ENCODE measurements at regions not wholly inside any gene's neighbourhood (a gene's known extent, or its start where the extent isn't known, plus 50 kb on each side); places are given as distances from the start of the nearest gene placed in this dataset.
"Not testable (repeated sequence)": the region's sequence is repeated elsewhere in the genome, so short reads cannot be mapped to it uniquely, and the experiment has no call there.

DNA sequence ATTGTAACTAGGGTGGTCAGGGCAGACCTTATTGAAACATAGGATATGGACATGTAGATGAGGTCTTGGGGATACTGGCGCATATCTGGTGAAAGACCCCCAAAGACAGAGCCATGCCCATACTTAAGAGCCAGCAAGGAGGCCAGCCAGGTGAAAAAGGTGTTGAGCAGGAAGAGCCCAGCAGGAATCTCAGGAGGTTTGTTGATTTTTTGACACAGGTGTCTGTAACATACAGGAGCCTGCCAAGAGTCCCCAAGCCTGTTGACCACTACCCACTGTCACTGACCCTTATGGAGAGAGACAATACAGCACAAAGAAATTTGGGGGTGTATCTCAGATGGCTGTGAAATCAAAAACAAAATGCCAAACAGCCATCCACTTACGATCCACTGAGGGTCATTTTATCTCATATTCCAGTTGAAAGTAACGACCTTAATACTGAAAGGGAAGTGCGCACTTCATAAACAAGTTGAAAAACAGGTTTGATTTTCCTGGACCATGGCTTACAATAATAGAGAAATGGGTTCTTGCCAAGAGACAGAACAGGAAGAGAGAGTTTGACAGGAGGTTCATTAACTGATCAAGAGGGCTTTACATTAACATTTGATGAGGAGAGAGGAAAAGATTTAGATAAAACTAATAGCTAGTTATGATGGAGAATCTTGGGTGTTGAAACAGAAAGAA, 163.6 kb downstream of the GLUL start:
- DNase-seq (ENCODE audit: low spot score), result no peak

DNA sequence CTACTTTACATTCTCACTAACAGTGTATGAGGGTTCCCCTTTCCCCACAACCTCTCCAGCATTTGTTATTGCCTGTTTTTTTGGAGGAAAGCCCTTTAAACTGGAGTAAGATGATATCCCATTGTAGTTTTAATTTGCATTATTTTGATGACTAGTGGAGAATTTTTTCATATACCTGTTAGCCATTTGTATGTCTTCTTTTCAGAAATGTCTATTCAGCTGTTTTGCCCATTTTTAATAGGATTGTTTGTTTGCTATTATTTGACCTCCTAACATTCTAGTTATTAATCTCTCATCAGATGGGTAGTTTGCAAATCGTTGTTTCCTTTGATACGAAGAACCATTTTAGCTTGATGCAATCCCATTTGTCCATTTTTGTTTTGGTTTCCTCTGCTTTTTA, 165.0 kb downstream of the GLUL start:
- no peak for DNase-seq (ENCODE audit: low spot score)

DNA sequence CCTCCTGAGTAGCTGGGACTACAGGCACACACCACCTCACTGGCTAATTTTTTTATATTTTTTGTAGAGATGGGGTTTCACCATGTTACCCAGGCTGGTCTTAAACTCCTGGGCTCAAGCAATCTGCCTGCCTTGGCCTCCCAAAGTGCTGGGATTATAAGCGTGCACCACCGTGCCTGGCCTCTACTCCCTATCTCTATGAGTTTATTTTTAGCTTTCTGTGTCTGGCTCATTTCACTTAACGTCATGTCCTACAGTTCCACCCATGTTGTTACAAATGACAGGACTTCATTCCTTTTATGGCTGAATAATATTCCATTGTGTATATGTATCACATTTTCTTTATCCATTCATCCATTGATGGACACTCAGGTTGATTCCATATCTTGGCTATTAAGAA, 164.2 kb upstream of the ZNF648 start:
- DNase-seq (ENCODE audit: low spot score), result not testable (repeated sequence)

DNA sequence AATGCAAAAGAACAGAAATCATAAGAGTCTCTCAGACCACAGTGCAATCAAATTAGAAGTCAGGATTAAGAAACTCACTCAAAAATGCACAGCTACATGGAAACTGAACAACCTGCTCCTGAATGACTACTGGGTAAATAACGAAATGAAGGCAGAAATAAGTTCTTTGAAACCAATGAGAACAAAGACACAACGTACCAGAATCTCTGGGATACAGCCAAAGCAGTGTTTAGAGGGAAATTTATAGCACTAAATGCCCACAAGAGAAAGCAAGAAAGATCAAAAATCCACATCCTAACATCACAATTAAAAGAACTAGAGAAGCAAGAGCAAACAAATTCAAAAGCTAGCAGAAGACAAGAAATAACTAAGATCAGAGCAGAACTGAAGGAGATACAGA, 160.5 kb upstream of the ZNF648 start:
- not testable (repeated sequence) for DNase-seq (ENCODE audit: low spot score)

DNA sequence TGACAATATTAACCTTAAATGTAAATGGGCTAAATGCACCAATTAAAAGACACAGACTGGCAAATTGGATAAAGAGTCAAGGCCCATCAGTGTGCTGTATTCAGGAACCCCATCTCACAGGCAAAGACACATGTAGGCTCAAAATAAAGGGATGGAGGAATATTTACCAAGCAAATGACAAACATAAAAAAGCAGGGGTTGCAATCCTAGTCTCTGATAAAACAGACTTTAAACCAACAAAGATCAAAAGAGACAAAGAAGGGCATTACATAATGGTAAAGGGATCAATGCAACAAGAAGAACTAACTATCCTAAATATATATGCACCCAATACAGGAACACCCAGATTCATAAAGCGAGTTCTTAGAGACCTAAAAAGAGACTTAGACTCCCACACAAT, 159.9 kb upstream of the ZNF648 start:
- not testable (repeated sequence) for DNase-seq (ENCODE audit: low spot score)

DNA sequence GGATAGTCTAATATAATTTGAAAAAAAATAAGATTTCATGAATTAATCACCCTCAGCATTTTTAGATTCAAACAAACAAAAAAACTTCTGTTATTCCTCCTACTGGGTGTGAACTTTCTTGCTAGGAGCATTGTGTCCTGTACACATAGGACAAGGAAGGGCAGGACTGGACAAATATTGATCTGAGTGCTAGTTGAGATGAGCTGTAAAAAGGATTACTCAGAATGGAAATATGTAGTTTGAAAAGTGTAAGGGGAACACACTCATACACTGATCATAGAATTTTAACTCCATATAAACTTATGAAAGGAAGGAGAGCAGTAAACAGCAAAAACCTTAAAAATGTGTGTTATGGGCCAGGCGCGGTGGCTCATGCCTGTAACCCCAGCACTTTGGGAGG, 156.5 kb upstream of the ZNF648 start:
- no peak for DNase-seq (ENCODE audit: low spot score)

DNA sequence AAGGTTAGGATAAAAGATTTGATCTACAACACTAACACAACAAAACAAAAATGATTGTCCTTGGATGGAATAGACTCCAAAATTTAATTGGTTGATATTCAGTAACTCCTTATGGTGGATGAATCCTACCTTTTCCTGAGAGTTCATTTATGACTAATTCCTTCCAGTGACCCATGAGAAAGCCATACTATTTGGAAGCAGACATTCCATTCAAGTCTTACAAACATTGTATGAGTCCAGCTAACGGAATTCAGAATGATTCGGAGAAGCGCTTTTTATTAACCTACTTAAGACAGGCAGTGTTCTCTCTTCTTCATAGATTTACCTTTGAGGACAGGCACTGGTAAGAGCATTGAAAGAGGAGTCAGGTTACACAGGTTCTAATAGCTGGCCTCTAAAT, 155.6 kb upstream of the ZNF648 start:
- DNase-seq (ENCODE audit: low spot score), result no peak

DNA sequence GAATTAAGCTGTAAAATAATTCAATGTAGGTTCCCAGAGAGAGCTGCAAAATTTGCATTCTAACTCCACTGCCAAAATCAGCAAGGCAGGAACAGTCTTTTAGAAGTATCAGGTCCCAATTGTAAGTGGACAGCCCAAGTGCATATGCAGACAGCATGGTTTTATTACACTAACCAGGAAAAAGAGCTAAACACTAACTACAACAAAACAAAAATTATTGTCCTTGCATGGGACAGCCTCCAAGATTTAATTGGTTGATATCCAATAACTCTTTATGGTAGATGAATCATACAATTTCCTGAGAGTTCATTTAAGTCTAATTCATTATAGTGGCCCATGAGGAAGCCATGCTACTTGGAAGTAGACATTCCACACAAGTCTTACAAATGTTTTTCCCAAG, 154.3 kb upstream of the ZNF648 start:
- no peak for DNase-seq (ENCODE audit: low spot score)

DNA sequence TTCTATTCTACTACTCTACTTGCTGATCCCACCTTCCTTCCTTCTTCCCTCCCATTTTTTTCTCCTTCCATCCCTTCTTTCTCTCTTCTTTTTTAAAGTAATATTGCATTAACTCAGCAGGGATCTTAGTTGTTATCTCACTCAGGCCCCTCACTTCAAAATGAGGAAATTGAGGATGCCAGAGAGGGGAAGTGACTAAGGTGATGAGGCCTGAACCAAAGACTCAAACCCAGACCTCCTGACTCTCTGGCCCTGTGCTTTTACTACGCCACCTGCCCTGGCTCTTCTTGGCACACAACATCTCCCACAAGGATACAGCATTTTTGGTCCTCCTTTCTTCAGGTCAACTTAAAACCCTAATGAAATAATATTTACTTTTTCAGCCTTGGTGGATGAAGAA, 151.7 kb upstream of the ZNF648 start:
- DNase-seq (ENCODE audit: low spot score), result no peak

DNA sequence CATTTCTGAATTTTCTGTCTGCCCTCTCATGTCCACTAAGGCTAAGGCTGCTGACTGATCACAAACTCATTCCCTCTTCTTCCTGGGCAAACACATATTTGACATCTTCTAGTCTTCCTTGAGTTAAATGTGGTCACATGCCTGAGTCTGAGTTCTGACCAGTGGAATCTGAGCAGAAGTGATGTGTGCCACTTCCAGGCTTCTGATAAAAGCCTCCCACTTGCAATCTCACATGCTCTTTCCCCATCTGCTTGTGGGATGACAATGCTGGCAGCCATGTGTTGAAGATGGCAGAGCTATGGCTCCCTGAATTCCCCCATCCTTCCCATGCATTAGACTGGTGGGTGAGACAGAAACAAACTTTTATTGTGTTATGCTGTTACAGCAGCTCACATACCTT, 149.9 kb upstream of the ZNF648 start:
- no peak for DNase-seq (ENCODE audit: low spot score)

DNA sequence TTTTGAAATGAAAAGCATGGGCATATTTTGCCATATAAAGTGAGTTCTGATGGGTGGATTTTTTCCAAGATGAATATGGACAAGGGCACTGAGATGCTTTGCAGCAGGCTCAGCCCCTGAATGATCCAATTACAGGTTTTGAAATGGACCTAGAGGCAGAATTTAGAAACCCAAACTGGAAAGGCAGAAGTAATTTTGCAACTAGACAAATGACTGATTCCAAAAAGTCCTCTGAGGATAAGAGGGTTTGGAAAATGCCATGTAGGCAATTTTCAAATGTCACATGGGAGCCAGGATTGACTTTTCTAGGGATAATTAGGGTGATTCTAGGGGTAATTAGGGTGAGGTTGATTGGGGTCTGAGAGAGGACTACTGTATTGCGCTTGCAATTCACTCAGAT, 148.9 kb upstream of the ZNF648 start:
- DNase-seq (ENCODE audit: low spot score), result no peak

DNA sequence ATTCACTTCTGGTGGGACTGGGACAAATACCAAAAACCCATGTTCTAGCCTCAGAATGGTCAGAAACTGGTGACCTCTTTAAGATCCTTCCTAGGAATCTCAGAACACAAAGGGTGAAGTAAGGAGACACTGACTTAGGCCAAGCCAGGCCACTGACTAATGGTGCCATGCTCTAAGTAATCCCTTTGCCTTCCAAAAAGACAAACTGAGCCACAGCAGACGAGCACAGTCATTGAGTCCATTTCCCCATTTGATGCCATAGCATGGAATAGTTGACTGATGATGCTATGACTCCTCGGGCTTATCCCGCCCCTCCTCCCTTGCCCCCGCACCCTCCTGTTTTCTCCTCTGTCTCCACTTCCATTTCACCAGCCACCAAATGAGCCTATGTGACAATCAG, 145.8 kb upstream of the ZNF648 start:
- DNase-seq (ENCODE audit: low spot score), result no peak

DNA sequence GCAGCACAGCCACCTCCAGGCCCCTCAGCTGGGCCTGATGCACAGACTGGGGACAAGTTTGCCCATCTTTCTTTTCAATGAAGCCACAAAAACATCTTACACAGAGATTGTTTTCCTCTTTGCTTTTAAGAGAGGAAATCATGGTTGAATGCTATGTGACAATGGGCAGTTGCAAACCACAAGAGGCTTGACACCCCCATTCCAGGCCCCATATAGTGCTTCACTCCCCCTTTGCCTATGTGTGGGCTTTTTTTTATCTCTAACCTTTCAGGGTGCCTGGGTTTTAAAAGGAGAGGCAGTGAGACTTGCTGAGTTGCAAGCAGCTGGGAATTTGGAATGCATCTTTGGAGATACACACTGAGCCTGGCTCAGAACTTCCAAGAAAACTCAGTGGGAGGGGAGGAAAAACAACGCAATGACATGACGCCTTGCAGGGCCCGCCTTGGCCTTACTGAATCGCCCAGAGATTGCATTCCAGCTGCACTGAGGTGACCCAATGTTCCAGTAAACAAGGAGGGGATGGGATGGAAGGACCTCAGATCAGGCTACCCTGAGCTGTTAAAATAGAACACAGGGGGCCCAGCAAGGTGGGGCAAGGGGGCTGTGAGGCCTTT, 145.2 kb upstream of the ZNF648 start:
- no peak for DNase-seq (ENCODE audit: low spot score)

DNA sequence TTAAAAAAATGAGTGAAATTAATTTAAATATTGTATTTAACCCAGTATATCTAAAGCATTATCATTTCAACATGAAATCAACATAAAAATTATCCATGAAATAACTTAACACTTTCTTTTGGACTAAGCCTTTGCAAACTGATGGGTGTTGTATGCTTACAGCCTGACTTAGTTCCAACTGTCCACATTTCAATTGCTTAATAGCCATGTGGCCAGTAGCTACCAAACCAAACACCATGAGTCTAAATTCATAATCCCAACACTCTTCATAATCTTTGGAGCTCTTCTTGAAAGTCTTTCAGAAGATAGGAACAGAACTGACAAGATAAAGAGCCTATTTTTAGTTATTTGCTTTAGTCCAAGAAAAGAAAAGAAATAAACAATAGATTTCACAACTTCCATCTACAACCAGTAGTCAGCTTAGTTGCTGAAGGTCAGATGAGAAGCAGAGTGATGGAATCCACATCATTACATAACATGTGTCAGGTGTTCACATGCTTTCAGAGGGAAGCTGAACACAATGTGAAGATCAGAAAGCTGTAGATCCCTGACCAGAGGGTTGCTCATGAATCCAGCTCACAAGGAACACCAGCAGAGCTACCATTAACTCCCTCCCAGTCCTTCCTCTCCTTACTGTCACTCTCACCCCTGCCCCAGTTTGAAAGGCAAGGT, 144.0 kb upstream of the ZNF648 start:
- no peak for DNase-seq (ENCODE audit: low spot score)

DNA sequence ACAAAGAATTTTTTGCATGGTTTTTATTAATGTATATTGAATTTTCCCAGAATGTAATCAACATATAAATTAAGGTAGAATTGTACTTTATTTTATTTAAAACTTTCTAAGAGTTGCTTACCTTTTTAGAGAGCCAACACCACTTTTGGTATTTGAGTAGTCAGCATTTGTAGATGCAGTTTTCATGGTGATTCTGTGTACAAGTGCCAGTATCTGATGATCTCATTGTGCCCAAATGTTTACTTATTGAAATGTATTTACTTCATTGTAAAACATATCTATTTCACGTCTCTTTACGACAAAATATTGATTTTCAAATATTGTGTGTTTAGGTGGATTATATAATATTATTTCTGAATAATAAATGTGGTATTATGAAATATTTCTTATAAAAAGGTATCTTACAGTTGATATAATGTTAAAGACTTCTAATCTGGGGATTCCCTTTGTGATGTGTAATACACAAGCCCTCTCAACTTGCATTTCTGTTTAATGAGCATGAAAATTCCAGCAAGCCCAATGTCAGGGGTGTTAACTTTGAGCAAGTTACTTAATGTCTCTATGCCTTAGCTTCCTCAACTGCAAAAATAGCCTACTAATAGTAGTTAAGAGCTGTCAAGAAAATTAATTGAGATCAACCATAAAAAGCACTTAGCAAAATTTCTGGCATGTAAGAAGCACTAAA, 141.8 kb upstream of the ZNF648 start:
- DNase-seq (ENCODE audit: low spot score), result no peak

DNA sequence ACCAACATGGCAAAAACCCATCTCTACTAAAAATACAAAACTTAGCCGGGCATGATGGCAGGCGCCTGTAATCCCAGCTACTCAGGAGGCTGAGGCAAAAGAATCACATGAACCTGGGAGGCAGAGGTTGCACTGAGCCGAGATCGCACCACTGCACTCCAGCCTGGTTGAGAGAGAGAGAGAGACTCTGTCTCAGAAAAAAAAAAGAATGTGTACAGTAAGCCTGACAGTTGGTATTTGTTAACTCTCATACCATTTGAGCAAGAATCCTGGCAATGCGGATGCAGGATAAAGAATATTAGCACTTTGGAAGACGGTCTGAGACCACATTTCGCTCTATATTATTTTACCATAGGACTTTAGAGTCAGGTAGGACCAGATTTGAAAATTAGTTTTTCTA, 140.0 kb upstream of the ZNF648 start:
- DNase-seq (ENCODE audit: low spot score), result not testable (repeated sequence)

DNA sequence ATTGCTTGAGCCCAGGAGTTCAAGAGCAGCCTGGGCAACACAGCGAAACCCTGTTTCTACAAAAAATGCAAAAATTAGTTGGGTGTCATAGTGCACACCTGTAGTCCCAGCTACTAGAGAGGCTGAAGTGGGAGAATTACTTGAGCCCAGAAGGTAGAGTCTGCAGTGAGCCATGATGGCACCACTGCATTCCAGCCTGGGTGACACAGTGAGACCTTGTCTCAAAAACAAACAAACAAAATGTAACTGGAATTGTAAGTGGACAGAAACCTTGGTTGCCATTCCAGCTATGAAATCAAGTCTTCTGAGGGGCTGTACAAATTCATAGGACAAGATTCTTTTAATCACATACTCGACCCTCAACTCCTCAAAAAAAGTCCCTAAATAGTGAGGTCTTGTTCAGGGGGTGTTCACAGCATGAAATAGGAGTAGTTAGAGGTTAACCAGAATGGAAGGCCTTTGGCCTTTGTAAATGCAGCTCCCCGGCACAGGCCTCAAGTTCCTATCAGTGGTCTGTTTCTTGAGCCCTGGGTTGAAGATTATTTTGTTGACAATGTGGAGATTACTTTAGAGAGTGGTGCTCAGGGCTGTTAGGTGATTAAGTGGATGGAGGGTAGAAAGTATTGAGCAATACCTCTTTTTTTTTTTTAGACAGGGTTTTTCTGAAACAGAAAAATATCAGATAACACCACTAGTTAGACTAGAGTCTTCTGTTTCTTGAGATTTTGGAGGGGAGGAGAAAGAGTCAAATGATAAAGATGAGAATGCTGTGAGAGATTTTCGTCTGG, 138.7 kb upstream of the ZNF648 start:
- DNase-seq (ENCODE audit: low spot score), result no peak

DNA sequence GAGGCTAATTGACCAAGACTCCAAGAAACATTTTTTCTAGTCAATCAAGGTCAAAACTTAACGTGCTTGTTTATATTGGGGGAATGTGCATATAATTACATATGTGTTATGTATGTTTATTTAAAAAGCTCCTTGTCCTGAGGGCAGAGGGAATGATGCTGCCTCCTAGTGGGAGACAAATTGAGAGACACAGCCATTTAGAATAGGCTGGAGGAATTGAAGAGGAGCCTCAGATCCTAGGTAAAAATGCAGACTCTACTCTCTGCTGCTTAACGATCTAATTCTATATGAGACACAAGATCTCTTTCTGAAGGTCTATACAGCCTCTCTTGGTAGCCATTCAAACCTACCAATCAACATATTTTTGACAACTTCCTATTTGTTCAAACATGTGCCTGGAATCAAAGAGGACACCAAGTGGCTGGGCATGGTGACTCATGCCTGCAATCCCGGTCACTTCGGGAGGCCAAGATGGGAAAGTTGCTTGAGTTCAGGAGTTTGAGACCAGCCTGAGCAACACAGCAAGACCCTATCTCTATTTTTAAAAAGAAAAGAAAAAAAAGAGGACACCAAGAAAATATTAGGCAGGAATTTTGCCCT, 136.6 kb upstream of the ZNF648 start:
- DNase-seq (ENCODE audit: low spot score), result no peak

DNA sequence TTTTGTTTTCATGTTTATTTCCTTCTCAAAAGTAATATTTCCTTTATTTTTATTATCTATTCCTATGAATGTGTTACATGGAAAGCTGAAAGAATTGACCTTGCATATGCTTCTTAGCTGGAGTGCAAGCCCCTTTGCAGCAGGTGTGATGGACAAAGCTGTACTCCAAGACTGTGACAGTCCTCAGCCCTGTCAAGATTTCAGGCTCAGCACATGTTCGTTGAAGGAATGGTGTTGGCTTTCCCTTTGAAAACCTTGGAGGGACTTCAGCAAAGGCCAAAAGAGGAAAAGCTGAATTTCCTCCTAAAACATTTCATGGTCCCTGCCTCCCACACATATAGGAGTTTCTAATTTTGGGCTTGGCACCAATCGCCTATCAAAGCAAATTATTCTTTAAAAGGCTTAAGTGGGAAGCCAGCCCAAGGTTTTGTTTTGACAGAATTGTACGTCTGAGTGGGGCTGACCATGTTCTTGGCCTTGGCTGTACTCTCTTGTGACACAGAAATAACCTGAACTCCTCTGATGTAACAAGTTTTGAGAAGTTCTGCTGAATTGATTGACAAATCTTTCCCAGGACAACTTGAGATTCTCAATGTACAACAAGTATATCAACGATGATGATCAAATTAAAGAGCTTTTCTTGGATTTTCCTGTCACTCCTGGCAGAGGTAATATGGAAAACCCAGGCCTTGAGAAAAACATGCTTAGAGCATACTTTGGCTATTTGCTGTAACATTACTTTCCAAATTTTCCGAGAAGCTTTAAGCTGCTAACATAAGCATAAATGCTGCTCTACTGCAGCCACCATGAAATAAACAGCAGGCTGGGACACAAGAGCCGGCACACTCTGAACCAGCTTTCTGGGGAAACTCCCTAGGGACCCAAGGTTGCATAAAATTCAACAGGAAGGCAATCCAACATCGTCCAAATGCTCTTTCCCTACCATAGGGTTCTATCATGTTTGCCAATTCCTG, 135.7 kb upstream of the ZNF648 start:
- DNase-seq (ENCODE audit: low spot score), result no peak

DNA sequence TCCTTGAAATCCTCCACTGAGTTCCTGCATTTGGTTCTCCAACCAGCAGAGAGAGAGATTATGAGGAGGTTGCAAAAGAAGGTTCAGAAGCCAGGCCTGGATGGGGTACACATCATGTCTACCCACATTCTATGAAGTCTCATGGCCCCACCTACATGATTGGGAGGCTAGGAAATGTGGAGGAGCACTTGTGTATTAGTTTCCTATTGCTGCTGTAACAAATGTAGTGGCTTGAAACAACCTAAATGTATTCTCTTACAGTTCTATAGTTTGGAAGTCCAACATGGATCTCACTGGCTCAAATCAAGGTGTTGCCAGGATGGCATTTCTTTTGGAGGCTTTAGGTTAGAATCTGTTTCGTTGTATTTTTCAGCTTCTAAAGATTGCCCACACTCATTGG, 134.2 kb upstream of the ZNF648 start:
- no peak for DNase-seq (ENCODE audit: low spot score)

Data from hepatic stellate cell (primary cell).